ENCODE measurements at regions not wholly inside any gene's neighbourhood (a gene's known extent, or its start where the extent isn't known, plus 50 kb on each side); places are given as distances from the start of the nearest gene placed in this dataset.

DNA sequence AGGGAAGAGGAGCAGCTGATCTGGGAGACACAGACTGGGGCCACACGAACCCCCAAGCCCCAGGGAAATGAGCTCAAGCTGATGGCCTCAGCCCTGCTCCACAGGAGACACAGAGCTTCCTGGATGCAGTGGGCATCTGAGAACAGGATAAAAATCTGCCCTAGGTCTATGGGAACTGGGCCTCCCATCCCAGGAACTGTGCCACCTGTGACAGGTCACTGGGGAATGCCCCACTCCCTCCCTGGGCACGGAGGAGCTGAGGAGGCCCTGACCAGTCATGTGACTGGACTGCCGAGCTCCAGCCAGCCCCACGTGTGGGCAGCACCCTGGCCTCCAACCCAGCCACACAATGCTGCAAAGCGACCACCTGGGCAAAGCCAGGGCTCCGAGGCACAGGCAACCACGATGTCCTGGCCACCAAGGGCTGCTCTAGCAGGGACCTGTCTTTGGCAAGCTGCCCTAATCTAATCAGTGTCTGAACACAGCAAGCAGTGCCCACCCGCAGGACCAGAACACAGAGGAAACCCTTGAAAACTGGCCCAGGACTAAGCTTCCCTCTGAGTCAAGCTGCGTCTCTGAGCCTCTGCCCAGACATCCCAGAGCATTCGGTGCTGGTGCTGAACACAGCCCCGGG is 57.8 kb upstream of the ID2 start:
- Mint-ChIP-seq H3K27ac (no peak overlapping the region), H3K4me1 (peaks cover 8% of the 10 kb centered on the region), H3K36me3 (ENCODE audit: low read depth) (no peaks in the 10 kb centered on the region), H3K4me3 (no peak overlapping the region), H3K9me3 (no peaks in the 10 kb centered on the region), H3K27me3 (peaks cover 10% of the 10 kb centered on the region)
- ATAC-seq (ENCODE audit: low read depth) (no peak), DNase-seq (no peak)
- no peak for TF ChIP-seq CTCF (IDR thresholded peaks at IDR 0.05)
- ChIA-PET CTCF (no interaction called here), POLR2A (no interaction called here)
- intact Hi-C loops (cut with micrococcal nuclease), result no loop called here

GRCh38 chr2:8624855-8625398 is 56.9 kb upstream of the ID2 start:
- ChIA-PET CTCF (no interaction called here), POLR2A (no interaction called here)
- intact Hi-C loops (cut with micrococcal nuclease), result no loop called here
- Mint-ChIP-seq H3K4me1 (peaks cover 10% of the 10 kb centered on the region), H3K36me3 (ENCODE audit: low read depth) (no peaks in the 10 kb centered on the region), H3K27ac (no peak overlapping the region), H3K4me3 (no peak overlapping the region), H3K9me3 (no peaks in the 10 kb centered on the region), H3K27me3 (peaks cover 10% of the 10 kb centered on the region)
- DNase-seq (no peak), ATAC-seq (ENCODE audit: low read depth) (no peak)
- TF ChIP-seq CTCF (IDR thresholded peaks at IDR 0.05), result no peak

DNA sequence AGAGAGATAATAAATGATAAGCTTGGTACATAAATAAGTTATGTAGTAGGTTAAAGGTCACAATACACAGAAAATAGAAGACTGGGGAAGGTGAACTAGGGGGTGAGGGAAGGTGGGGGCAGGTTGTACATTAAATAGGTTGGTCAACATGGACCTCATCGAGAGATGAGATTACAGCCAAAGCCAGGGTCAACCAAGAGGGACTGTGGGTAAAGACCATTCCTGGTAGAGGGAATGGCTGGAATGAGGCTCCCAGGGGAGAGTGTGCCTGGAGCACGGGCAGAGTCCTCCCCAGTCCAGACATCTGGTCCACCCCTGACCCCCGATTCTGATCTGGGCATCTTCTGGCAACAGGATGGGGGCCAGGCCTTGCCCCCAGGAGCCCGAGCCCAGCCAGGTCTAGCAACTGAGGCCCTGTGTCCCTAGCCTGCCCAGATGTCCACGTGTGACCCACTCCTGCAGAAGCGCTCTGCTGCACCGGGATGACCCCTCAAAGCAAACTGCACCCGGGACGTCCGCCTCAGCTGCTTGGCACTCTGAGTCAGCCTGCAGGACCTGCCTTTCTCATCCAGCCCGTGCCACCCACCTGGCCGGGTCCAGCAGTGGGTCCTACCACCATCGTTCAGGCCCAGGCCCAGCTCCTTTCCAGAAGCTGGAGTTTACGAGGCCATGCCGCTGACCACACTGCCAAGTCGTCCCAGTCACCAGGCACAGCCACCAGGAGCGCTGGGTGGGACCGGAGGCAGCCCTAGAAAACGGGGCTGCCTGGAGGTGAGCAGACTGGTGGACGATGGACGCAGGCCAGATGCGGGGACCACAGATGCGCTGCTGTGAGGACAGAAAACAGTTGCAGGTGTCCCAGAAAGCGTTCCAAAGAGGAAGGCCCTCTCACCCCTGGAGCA is 56.2 kb upstream of the ID2 start:
- CTCF ChIA-PET, result no interaction called here
- Mint-ChIP-seq H3K4me1 (peaks cover 10% of the 10 kb centered on the region), H3K27ac (no peak overlapping the region)

DNA sequence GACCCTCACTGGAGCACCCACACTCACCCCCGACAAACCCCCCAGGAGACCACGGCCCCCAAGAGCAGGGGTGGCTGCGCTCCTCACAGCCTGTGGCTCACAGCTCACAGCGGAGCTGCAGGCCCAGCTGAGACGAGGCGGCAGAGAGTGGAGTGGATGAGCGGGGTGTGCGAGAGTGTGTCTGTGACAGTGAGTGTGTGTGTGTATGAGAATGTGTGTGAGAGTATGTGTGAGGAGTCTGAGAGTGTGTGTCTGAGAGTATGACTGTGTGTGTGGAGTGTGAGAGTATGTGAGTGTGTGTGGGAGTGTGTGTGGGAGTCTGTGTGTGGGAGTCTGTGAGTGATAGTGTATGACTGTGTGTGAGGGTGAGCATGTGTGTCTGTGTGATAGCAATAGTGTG is 55.3 kb upstream of the ID2 start:
- no peak overlapping the region for H3K27ac Mint-ChIP-seq
- no peak for TF ChIP-seq CTCF (IDR thresholded peaks at IDR 0.05)
- ATAC-seq (ENCODE audit: low read depth), result no peak
- ChIA-PET POLR2A (no interaction called here), CTCF (no interaction called here)
- intact Hi-C loops (cut with micrococcal nuclease), result no loop called here
- H3K27me3 Mint-ChIP-seq, result peaks cover 6% of the 10 kb centered on the region
- peaks cover 14% of the 10 kb centered on the region for H3K4me1 Mint-ChIP-seq
- no peak overlapping the region for H3K4me3 Mint-ChIP-seq
- H3K36me3 Mint-ChIP-seq (ENCODE audit: low read depth), result no peaks in the 10 kb centered on the region
- DNase-seq, result no peak
- H3K9me3 Mint-ChIP-seq, result no peaks in the 10 kb centered on the region

More for the DNA sequence above, 56.2 kb upstream of the ID2 start:
- no peaks in the 10 kb centered on the region for H3K36me3 Mint-ChIP-seq (ENCODE audit: low read depth)
- no peak overlapping the region for H3K4me3 Mint-ChIP-seq
- peaks cover 10% of the 10 kb centered on the region for H3K27me3 Mint-ChIP-seq
- no peak for ATAC-seq (ENCODE audit: low read depth)
- no peaks in the 10 kb centered on the region for H3K9me3 Mint-ChIP-seq
- TF ChIP-seq CTCF (IDR thresholded peaks at IDR 0.05), result no peak
- intact Hi-C loops (cut with micrococcal nuclease), result no loop called here
- no peak for DNase-seq
- POLR2A ChIA-PET, result no interaction called here

DNA sequence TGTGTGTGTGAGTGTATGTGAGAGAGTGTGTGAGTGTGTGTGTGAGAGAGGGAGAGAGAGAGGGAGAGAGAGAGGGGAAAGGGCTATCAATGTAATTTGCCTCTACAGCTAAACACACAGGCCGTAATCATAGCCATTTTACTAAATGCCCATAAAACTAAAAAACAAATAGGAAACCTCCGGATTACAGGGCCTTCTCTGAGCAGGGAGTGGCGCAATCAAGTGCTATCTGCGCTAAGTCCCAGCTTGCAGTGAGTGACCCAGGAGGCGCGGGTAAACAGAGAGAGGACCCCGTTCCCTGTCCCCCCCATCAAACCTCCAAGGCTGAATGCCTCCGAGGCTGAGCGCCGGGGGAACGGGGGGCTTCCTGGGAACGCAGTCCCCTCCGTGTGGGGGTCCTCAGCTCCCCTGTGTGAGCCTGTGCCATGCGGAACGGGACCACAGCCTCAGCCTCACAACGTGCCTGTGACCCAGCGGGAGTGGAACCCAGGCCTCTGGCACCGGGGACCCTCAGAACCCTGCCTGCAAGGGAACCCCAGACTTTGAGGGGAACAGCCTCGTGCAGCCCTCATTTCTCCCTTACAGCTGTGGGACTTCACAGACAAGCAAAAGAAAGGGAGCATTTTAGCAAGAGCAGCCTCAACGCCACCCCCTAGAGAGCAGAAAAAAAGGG is 54.7 kb upstream of the ID2 start:
- intact Hi-C loops (cut with micrococcal nuclease), result no loop called here
- DNase-seq (no peak), ATAC-seq (ENCODE audit: low read depth) (no peak)

More for the DNA sequence above, 54.7 kb upstream of the ID2 start:
- H3K9me3 Mint-ChIP-seq, result no peaks in the 10 kb centered on the region
- H3K36me3 Mint-ChIP-seq (ENCODE audit: low read depth), result no peaks in the 10 kb centered on the region
- CTCF ChIA-PET, result no interaction called here
- no peak overlapping the region for H3K27ac Mint-ChIP-seq
- peaks cover 6% of the 10 kb centered on the region for H3K27me3 Mint-ChIP-seq
- no peak overlapping the region for H3K4me3 Mint-ChIP-seq
- H3K4me1 Mint-ChIP-seq, result peaks cover 16% of the 10 kb centered on the region
- POLR2A ChIA-PET, result no interaction called here
- no peak for TF ChIP-seq CTCF (IDR thresholded peaks at IDR 0.05)

All from activated B cell treated with CpG ODN at 0.5 μM for 24 hours (primary cell).